Stimulated activated CD4-positive, alpha-beta T cell treated with anti-CD3 and anti-CD28 coated beads, Interleukin-1b, Interleukin-23, amount 100 ng/mL, for 48 hours (primary cell): ENCODE measurements at regions not wholly inside any gene's neighbourhood (a gene's known extent, or its start where the extent isn't known, plus 50 kb on each side); places are given as distances from the start of the nearest gene placed in this dataset.
A peak's percentile ranks its signal among the peaks of the same experiment; 100 is the strongest.
"Not testable (repeated sequence)": the region's sequence is repeated elsewhere in the genome, so short reads cannot be mapped to it uniquely, and the experiment has no call there.

Source experiments
- DNase-seq: peaks from one replicate; pipeline ENCODE4 v3.0.0-alpha.2; 2020

DNA sequence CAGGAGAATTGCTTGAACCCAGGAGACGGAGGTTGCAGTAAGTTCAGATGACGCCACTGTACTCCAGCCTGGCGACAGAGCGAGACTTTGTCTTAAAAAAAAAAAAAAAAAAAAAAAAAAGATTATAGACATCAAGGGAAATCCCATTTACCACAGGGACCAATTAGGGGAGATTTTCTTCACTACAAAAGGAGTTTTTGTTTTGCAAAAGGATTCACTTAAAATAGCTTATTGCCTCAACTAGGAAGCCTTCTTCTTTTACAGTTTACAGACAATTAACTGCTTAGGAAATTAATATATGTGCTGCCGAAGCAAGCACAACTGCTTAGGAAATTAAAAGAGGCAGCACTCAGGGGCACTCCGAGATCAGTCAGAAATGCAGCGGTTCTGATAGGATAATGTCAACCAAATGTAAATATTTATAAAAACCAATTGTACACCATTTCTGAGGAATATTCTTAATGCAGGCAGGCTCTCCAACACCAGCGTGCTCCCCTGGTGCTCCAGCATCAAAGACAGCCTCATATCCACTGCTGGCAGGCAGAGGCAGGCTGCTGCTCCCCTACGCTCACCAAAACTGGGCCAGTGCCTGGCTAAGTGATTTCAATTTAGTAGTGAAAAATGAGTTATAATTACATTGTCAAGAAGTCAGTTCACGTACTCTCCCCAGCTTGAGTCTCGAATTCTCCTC, 107.9 kb upstream of the RAB4A start:
- DNase-seq: no peak

DNA sequence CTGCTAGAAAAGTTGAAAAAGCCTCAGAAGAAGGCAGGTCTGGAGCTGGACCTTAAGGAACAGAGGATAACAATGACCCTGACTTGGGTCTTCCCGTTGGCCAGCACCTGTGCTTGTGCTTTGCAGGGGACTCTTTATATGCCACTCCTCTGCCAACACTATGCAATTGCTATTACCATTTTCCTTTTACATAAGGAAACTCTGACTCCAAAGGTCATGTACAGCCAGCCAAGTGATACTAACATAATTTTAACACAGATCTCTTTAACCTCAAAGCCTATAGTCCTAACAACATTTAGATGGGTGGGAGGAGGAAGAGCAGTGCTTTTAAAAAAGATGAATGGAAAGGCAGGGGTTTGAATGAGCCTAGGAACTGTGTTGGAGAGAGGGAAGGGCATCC, 106.6 kb upstream of the RAB4A start:
- no peak for DNase-seq

DNA sequence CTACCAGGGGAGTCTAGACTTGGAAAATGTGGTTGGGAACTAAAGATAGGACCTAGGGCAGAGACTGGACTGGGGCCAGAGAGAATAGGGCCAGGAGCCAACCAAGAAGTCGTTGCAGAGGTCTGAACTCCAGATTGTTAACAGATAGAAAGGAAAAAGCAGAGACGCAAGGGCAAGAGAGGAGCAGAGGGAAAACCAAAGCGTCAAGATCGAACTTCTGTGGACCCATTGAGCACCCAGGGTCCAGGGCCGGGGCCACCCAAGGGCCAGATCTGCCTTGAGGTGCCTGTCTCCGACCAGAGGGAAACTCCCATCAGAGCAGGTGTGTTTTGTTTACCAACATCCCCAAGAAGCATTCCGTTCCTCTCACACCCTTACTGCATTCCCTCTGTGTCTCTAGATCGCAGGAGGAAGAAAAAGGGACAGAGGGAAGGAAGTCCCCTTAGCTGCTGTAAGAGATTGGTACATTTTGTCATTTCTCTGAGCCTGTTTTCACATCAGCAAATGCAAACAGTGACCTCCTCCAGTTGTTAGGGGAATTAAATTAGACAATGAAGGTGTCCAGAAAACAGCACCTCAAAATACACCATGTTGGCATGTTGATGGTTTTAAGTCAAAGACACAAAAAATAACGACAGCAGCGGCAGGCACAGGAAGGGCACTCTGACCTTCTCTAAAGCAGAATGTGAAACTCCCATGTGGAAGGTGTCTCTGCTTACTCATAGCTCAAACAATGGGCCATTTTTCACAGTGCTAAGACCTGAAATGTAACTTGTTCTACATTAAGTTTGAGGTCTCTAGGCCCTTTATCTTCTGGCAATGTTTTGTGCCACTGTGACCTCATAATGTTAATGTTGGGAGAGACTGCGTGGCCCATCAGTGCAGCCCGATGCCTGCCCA, 105.8 kb upstream of the RAB4A start:
- DNase-seq: no peak

DNA sequence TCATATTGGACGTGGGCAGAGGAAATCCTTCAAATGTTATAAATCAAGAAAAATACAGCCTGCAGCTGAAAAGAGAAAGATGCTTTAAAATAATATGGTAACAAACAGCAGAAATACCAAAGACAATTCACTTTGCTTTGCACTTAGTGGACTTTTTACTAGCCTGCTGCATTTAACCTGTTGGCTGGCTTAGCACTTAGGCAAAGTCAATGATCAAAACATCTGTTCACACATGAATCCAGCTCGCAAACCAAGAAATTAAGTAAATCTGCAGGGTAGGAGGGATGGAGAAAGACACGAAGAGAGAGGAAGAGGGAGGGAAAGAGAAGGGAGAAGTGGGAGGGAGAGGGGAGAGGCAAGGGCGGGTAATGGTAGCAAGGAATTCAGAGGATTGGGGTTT, 103.6 kb upstream of the RAB4A start:
- no peak for DNase-seq

DNA sequence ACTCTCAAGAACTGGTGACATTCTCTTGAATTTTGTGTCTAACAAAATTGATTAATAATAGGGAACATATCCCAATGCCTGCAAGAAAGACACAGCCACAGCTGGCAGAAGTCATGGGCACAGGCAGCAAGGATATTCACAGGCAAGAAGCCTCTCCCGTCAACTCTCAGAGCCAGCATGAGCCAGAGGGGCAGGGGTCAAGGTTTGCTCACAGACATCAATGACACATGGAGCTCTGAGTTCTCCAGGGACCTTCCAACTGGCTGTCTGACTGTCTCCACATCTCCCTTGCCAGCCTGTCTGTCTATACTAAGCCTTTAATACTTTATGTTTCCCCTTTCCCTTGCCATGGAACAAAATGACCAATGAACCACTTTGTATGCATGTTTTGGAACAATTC, 101.5 kb upstream of the RAB4A start:
- no peak for DNase-seq

DNA sequence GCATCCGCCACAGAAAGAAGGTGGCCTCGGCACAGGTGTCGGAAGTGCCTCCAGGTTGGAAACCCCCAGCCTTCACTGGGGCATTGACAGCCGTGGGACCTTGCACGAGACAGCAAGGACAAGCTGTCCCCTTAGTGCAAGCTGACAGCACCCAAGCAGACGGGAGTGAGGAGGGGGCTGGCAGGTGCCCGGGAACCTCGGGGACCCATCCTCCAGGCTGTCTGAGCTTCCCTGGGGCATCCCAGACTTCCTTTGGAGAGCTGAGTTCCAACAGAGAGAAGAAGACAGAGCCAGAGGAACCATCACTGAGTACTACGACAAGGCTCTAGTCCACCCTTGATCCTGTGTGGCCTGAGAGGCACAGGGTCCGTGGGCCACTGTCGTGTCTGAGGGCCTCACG, 100.6 kb upstream of the RAB4A start:
- no peak for DNase-seq

DNA sequence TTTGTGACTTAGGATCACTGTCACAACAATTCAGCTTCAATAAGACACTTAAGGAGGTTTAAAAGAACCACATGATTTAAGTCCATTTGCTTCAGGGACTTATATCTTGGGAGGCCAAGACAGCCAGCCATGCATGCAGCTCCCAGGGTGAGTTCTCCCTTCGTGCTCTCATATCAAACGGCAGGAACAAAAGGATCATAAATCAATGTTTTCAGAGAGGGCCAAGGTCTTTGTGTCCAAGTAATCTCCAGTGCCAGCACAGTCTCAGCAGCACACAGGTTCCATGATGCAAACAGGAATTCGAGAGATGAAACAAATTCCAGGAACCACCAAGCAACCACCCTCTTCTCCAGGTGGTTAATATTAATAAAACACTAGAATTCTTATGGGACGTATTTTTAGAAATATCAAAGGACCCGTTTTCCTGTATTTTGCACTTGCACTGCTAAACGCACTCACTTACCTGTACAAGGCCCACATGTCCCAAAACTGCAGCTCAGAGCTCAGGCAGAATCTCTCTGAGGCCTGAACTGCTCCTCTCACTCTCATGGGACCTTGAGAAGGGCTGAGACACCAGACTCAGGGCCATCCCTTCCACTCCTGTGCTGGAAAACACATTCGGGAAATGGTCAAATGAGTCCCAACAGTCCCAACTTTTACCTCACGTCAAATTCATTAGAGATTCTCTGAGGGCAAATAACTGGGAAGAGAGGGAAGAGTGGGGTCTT, 100.0 kb upstream of the RAB4A start:
- no peak for DNase-seq

DNA sequence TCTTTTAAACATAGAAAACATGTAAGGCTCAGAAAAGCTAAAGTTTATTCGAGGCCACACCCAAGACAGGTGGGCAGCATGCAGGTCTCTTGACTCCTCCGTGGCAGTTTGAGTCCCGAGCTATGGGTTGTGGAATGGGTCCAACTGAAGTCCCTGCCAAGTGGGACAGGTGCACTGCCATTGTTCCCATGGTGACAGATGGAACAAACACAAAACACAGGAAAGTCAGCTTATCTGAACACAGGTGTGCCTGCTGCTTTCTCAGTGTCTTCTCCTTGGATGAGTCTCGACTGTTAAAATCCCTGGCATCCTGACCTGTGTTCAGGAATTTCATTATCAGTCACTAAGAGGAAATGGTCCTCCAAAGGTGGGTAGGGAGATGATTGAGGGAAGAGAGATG, 99.0 kb upstream of the RAB4A start:
- no peak for DNase-seq

DNA sequence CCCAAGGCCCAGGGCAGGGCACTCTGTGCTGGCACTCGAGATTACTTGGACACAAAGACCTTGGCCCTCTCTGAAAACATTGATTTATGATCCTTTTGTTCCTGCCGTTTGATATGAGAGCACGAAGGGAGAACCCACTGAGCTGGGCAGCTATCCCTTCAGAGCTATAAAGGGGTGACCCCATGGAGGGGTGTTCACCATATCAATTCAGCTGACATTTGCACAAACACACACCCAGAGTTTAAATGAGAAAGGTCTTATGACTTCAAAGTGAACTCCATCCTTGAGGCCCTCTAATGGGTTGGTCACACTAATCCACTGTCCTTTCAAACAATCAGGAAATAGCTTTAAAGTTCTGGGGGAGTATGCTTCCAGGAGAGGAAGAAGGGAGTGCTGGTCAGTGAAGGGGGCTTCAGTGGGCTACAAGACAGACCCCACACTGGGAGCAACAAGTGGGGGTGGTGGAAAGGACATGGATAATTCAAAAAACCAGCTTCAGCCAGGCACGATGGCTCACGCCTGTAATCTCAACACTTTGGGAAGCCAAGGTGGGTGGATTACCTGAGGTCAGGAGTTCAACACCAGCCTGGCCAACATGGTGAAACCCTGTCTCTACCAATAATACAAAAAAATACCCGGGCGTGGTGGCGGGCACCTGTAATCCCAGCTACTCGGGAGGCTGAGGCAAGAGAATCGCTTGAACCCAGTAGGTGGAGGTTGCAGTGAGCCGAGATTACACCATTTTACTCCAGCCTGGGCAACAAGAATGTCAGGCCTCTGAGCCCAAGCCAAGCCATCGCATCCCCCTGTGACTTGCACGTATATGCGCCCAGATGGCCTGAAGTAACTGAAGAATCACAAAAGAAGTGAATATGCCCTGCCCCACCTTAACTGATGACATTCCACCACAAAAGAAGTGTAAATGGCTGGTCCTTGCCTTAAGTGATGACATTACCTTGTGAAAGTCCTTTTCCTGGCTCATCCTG, 97.1 kb upstream of the RAB4A start:
- not testable (repeated sequence) for DNase-seq

DNA sequence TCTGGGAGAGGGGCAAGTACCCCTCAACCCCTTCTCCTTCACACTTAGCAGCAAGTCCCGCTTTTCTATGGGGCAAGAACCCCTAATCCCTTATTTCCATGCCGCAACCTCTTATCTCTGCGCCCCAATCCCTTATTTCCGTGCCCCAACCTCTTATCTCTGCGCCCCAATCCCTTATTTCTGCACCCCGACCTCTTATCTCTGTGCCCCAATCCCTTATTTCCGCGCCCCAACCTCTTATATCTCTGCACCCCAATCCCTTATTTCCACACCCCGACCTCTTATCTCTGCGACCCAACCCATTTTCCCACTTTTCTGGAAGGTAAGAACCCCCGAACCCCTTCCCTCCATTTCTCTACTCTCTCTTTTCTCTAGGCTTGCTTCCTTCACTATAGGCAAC, 95.6 kb upstream of the RAB4A start:
- DNase-seq: not testable (repeated sequence)

DNA sequence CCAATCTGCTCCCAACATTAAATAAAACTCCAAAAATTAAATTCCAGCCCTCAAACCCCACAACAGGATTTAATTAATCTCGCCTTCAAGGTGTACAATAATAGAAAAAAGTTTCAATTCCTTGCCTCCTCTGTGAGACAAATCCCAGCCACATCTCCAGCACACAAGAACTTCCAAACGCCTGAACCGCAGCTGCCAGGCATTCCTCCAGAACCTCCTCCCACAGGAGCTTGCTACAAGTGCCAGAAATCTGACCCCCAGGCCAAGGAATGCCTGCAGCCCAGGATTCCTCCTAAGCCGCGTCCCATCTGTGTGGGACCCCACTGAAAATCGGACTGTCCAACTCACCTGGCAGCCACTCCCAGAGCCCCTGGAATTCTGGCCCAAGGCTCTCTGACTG, 94.5 kb upstream of the RAB4A start:
- not testable (repeated sequence) for DNase-seq

DNA sequence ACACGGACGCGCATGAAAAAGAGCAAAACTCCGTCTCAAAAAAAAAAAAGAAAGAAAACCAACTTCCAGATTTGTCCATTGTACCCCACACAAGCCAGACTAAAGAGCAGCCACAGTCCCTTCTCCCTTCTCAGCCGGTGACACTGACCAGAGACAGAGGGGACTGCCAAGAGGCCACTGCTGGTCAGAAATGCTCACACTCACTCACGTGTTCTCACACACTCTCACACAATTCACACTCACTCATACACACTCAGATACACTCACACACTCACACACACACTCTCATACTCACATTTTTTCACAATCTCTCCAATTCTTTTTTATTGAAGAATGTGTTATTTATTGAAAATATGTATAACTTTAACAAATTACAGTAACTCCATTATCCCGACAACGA, 90.8 kb upstream of the RAB4A start:
- no peak for DNase-seq

DNA sequence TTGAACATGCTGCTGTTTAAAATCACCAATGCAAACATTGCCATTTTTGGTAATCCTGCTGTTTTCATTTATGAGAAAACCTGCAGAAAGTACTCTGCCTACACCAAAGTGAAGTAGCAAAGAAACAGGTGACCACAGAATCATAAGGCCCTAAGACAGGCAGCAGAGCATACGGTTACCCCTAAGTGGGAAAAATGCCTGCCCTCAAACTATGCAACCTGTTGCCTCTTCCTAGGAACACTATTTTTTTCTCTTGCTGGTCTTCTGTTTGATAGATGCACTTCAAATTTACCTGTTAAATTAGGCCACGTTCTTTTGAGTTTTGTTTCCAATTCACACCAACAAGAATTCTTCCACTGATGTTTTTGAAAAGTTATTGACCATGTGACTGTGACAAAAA, 89.5 kb upstream of the RAB4A start:
- no peak for DNase-seq

DNA sequence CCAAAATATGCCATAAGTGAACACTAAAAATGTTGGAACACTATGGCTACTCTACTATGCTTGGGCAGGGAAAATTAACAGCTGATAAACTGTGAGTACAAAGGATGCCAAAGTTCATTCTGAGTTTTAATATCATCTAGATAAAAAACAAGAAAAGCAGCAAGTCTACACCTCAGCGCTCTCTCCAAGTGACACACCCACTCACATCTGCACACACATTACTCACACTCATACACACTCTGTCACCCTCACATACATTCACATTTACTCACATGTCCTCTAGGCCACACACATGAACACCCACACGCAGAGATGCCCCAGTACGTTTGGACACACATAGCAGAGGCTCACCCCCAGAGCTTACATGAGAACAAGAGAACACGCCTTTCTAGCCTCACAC, 87.3 kb upstream of the RAB4A start:
- DNase-seq: no peak

DNA sequence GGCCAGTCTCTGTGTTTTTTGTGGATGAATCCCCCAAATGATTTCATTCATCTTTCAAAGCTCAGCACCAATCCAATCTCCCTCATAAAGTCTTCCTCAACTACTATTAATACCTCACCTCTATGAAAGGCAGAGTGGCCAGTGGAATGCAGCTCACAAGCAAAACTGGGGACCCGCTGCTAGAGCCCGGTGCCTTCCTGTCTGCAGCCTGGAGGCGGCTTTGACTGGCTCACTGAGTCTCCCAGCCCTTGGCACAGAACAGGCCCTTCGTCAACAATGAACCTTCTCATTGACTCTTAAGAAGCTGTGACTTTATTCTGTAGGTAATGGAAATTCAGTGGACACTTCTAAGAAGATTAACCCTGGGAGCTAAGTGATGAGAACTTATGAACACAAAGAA, 86.8 kb upstream of the RAB4A start:
- DNase-seq: no peak

DNA sequence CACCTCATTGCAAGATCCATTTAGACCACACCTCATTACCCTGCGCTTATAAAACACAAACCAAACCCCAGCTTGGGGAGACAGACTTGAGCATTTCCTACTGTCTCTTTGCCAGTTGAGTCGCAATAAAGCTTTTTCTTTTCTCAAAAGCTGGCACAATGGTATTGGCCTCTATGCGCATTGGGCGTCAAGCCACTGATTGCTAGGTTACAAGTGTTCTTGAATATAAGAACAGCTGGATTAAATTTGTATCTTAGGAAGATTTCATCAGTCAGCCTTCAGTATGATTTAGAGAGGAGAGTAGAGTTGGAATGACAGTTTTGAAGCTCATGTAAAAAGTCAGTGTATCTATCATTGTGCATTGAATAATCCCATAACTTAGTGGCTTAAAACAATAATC, 84.9 kb upstream of the RAB4A start:
- DNase-seq: no peak

DNA sequence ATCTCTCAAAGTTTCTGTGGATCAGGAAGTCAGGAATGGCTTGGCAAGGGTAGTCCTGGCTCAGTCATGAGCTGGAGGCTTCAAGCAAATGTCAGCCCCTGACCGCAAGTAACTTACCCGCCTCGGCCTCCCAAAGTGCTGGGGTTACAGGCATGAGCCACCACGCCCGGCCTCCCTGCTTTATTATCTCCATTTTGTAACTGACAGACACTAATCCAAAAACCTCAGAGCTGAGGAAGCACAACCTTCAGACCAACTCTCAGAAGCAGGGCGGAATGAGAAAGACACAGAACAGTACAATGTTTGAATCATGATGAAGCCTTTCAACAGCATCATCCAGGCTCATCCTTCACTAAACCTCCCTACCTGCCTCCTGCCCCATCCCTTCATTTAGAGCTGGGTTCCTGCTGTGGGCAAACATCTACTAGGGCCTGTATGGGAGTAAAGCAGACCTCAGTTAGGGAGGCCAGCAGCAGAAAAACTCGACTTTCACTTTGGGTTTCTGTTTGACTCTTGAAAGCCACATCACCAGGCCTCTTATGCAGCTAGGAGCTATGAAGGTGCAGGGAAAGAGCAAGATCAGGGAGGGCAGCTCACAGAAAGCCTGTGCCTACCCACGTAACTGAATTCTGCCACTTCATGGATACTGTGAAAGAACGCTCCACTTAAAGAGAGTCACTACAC, 84.4 kb upstream of the RAB4A start:
- DNase-seq: peak; percentile 45

DNA sequence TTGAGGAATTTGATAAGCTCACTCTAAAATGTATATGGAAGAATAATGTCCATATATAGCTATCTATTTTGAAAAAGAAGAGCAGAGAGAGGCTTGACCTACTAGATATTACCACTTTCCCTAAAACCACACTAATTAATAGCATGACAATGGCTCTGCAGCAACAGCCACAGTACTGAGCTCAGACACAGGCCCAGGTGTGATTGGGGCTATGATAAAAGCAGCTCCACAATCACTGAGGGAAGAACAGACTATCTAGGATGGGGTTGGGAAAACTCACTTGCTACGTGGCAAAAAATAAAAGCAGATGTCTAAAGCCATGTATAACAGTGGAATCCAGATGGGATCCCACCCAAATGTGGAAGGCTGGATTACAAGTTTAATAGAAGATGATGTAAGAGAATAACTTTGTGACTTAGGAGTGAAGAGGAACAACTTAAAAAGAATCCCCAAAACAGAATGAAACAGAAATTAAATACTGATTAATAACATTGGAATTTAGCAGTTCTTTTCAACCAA, 80.8 kb upstream of the RAB4A start:
- no peak for DNase-seq

DNA sequence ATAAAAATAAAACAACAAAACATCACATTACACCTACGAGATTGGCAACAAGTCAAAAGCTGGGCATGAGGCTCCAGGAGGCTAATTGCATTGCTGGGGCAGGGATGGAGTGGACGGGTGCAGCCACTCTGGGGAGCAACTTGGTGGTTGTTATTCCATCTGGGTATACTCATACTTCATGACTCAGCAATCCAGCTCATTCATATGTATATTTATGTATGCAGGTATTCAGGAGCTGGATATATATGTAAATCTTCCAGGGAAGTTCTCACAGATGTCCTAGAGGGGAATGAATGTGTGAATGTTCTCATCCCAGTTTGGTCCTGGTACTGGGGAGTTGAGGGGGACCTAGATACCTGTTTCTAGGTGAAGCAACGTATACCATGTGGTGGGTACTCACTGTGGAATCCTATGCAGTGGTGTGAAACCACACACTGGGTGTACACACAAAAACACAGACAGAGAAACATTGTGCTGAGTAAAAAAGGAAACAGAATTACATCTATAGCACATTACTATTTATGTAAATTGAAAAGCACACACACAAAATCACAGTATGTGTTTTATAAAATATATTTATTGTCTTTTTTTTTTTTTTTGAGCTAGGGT, 79.7 kb upstream of the RAB4A start:
- DNase-seq: no peak

DNA sequence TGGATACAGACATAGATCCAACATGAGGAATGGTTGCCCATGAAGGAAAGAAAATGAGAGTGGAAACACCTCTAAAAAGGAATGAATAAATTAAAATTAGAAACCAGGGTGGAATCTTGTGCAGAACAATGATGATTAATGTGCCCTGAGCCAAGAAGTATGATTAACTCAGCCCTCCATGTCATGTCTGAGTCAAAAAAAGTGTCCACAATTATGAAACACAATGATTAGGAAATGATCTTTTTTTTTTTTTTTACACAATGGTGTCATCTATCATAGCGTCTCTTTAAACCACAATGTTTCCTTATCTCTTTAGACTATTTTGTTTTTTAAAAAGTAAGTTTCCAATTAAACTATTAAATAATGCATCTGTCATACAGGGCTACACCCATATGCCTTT, 78.9 kb upstream of the RAB4A start:
- DNase-seq: no peak

DNA sequence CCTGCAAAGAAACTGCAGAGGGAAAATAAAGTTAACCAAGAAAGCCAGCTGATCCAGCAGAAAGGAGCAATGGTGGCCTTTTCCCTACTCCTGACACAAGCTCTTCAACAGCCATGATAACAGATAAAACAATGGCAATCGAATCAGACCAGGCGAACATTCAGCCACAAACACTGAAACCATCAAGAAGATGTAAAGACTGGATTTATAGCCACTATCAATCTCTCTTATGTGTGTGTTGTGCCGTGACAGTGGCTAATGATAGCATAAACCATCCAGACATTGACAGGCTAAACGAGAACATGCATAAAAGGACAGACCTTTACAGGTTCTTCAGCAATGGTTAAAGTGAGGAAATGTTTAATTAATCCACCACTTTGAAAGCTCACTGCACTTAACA, 78.1 kb upstream of the RAB4A start:
- DNase-seq: no peak
